ENCODE measurements at regions not wholly inside any gene's neighbourhood (a gene's known extent, or its start where the extent isn't known, plus 50 kb on each side); places are given as distances from the start of the nearest gene placed in this dataset.

- DNase-seq, result no peak
- H3K27me3 ChIP-seq, result no peaks in the 10 kb centered on the region
- H3K4me3 ChIP-seq, result no peak overlapping the region
- H3K36me3 ChIP-seq, result no peaks in the 10 kb centered on the region
- no peak overlapping the region for H3K27ac ChIP-seq
- intact Hi-C loops (cut with DNase I), result no loop called here
- no peaks in the 10 kb centered on the region for H3K9me3 ChIP-seq
- TF ChIP-seq POLR2A (IDR thresholded peaks at IDR 0.05), result no peak
- no peak for TF ChIP-seq CTCF (IDR thresholded peaks at IDR 0.05)
- ATAC-seq, result no peak
- no peaks in the 10 kb centered on the region for H3K4me1 ChIP-seq
- WGBS (ENCODE audit: insufficient coverage, low coverage, low lambda C conversion rate, missing lambda C conversion rate), result 41% methylated on average over 2 of the region's 3 CpGs
These were observed 150.9 kb upstream of the ABI3BP start for GRCh38 chr3:101144105-101144504.

GRCh38 chr3:101143012-101143411, 149.8 kb upstream of the ABI3BP start:
- 75% methylated on average over 3 of the region's 3 CpGs for WGBS (ENCODE audit: insufficient coverage, low coverage, low lambda C conversion rate, missing lambda C conversion rate)
- H3K36me3 ChIP-seq, result no peaks in the 10 kb centered on the region
- TF ChIP-seq POLR2A (IDR thresholded peaks at IDR 0.05) (no peak), CTCF (IDR thresholded peaks at IDR 0.05) (no peak)
- no peaks in the 10 kb centered on the region for H3K9me3 ChIP-seq
- H3K4me3 ChIP-seq, result no peak overlapping the region
- DNase-seq (no peak), ATAC-seq (no peak)
- H3K4me1 ChIP-seq, result no peaks in the 10 kb centered on the region
- H3K27ac ChIP-seq, result no peak overlapping the region
- no peaks in the 10 kb centered on the region for H3K27me3 ChIP-seq
- intact Hi-C loops (cut with DNase I), result no loop called here

- no peak for DNase-seq
- no peak for ATAC-seq
- intact Hi-C loops (cut with DNase I), result no loop called here
- no peak for TF ChIP-seq CTCF (IDR thresholded peaks at IDR 0.05)
- no peak for TF ChIP-seq POLR2A (IDR thresholded peaks at IDR 0.05)
- H3K4me1 ChIP-seq, result no peaks in the 10 kb centered on the region
- no peak overlapping the region for H3K27ac ChIP-seq
- no peaks in the 10 kb centered on the region for H3K27me3 ChIP-seq
- H3K9me3 ChIP-seq, result no peaks in the 10 kb centered on the region
- 40% methylated on average over 2 of the region's 2 CpGs for WGBS (ENCODE audit: insufficient coverage, low coverage, low lambda C conversion rate, missing lambda C conversion rate)
- no peak overlapping the region for H3K4me3 ChIP-seq
- no peaks in the 10 kb centered on the region for H3K36me3 ChIP-seq
These were observed 148.9 kb upstream of the ABI3BP start for GRCh38 chr3:101142160-101142559.

- no peaks in the 10 kb centered on the region for H3K9me3 ChIP-seq
- ATAC-seq (no peak), DNase-seq (no peak)
- H3K36me3 ChIP-seq, result no peaks in the 10 kb centered on the region
- no peak overlapping the region for H3K4me3 ChIP-seq
- intact Hi-C loops (cut with DNase I), result no loop called here
- H3K27ac ChIP-seq, result no peak overlapping the region
- TF ChIP-seq POLR2A (IDR thresholded peaks at IDR 0.05) (no peak), CTCF (IDR thresholded peaks at IDR 0.05) (no peak)
- H3K27me3 ChIP-seq, result no peaks in the 10 kb centered on the region
- 82% methylated on average over 1 of the region's 1 CpG for WGBS (ENCODE audit: insufficient coverage, low coverage, low lambda C conversion rate, missing lambda C conversion rate)
- no peaks in the 10 kb centered on the region for H3K4me1 ChIP-seq
These were observed 147.9 kb upstream of the ABI3BP start for GRCh38 chr3:101141135-101141534.

GRCh38 chr3:101138817-101139216, 145.6 kb upstream of the ABI3BP start:
- no peaks in the 10 kb centered on the region for H3K27me3 ChIP-seq
- DNase-seq, result no peak
- WGBS (ENCODE audit: insufficient coverage, low coverage, low lambda C conversion rate, missing lambda C conversion rate), result 75% methylated on average over 1 of the region's 1 CpG
- no peak overlapping the region for H3K4me3 ChIP-seq
- no peak overlapping the region for H3K27ac ChIP-seq
- no peaks in the 10 kb centered on the region for H3K36me3 ChIP-seq
- H3K4me1 ChIP-seq, result no peaks in the 10 kb centered on the region
- no peak for ATAC-seq
- intact Hi-C loops (cut with DNase I), result no loop called here
- no peak for TF ChIP-seq CTCF (IDR thresholded peaks at IDR 0.05)
- no peaks in the 10 kb centered on the region for H3K9me3 ChIP-seq

Data from right lobe of liver (tissue), 6 donors.